PFSK-1 (cell line): ENCODE measurements at regions not wholly inside any gene's neighbourhood (a gene's known extent, or its start where the extent isn't known, plus 50 kb on each side); places are given as distances from the start of the nearest gene placed in this dataset.

ENCODE experiments used
- FOXP2 ChIP-seq: optimal IDR thresholded peaks from 2 replicates; pipeline ENCODE3; 2011; ENCODE audit warnings: borderline replicate concordance, control low read depth, inconsistent platforms; ENCODE audit not compliant: insufficient read depth; ENCODE audit errors: extremely low read length, extremely low read depth
- POLR2AphosphoS5 ChIP-seq: IDR thresholded peaks from 2 replicates; pipeline ENCODE4 v1.6.1; 2012; ENCODE audit warnings: low read depth, mild to moderate bottlenecking, control low read depth, low read length, moderate library complexity
- REST ChIP-seq, 2 experiments: IDR thresholded peaks; 2 replicates each; pipeline versions ENCODE4 v1.6.1 to v1.8.0; 2011 to 2012; ENCODE audit warnings: low read depth in 2 of 2, low read length in 2 of 2, control low read depth in 1 of 2, inconsistent platforms in 1 of 2, mild to moderate bottlenecking in 1 of 2, moderate library complexity in 1 of 2; ENCODE audit not compliant: insufficient read depth in 1 of 2
- SIN3A ChIP-seq: IDR thresholded peaks from 2 replicates; pipeline ENCODE4 v1.6.1; 2012; ENCODE audit warnings: mild to moderate bottlenecking, low read length, moderate library complexity, borderline replicate concordance; ENCODE audit not compliant: insufficient read depth
- TAF1 ChIP-seq: IDR thresholded peaks from 2 replicates; pipeline ENCODE4 v1.6.1; 2012; ENCODE audit warnings: low read length, control low read depth, borderline replicate concordance; ENCODE audit not compliant: insufficient read depth

- TF ChIP-seq POLR2AphosphoS5: no peak
- TF ChIP-seq REST (IDR thresholded peaks at IDR 0.05; ENCODE audit: insufficient read depth in 1 of 2, low read depth in 2 of 2, low read length in 2 of 2): no peak
- TF ChIP-seq SIN3A: no peak
- TF ChIP-seq FOXP2: no peak
- TF ChIP-seq TAF1: no peak
Measured at GRCh38 chr3:13200946-13201345, 127.7 kb upstream of the IQSEC1 start.

- no peak for TF ChIP-seq POLR2AphosphoS5
- no peak for TF ChIP-seq FOXP2
- TF ChIP-seq TAF1: no peak
- TF ChIP-seq SIN3A: no peak
- no peak for TF ChIP-seq REST (IDR thresholded peaks at IDR 0.05; ENCODE audit: insufficient read depth in 1 of 2, low read depth in 2 of 2, low read length in 2 of 2)
Measured at GRCh38 chr3:13200465-13200864, 127.2 kb upstream of the IQSEC1 start.

- no peak for TF ChIP-seq SIN3A
Measured at GRCh38 chr3:13199899-13200451, 126.7 kb upstream of the IQSEC1 start.

GRCh38 chr3:13199006-13199776 is 126.0 kb upstream of the IQSEC1 start:
- TF ChIP-seq SIN3A (no peak), TAF1 (no peak), REST (IDR thresholded peaks at IDR 0.05; ENCODE audit: insufficient read depth in 1 of 2, low read depth in 2 of 2, low read length in 2 of 2) (no peak), POLR2AphosphoS5 (no peak), FOXP2 (no peak)

DNA sequence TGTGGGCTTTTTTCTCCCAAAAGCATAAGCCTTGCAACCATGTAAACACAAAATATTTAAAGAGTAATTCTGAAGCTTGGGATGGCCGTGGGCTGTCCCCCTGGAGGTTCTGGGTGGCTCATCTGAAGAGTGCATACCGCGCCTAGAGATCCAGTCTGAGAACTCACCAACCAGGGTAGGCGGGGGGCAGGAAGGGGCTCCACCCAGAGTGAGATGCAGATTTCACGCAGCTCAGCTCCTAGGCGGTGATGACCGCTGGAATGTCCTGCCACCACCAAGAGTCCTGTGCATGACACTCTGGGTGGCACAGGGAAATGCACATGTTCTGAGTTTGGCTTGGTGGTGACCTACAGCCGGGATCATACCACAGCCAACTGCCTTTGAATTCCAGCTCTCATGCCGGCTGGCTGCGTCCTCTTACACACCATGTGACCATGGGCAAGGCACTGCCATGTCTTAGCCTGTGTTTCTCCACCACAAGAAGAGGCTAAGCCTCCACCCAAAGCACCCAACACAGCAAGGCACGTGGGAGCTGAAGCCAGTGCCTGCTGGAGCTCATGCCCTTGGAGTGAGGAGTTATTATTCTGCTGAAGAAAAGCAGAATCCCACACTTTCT is 125.1 kb upstream of the IQSEC1 start:
- TF ChIP-seq FOXP2 (no peak), REST (IDR thresholded peaks at IDR 0.05; ENCODE audit: insufficient read depth in 1 of 2, low read depth in 2 of 2, low read length in 2 of 2) (no peak), POLR2AphosphoS5 (no peak), SIN3A (no peak), TAF1 (no peak)
